Esophagus squamous epithelium (tissue), 4 donors: ENCODE measurements at regions not wholly inside any gene's neighbourhood (a gene's known extent, or its start where the extent isn't known, plus 50 kb on each side); places are given as distances from the start of the nearest gene placed in this dataset.

ENCODE experiments used
- POLR2A ChIP-seq, 4 donors: fragments of 450-650 bp; IDR thresholded peaks; one replicate each; pipeline ENCODE4 v1.6.1; 2017; ENCODE audit warnings: antibody characterized with exemption in 4 of 4, mild to moderate bottlenecking in 4 of 4, moderate library complexity in 3 of 4
- TF ChIP-seq, protein P1 (sequence below), 6 experiments: fragments of 450-650 bp in 4 of 6; fragments of 200-600 bp in 2 of 6; sonication (generic) in 2 of 6; IDR thresholded peaks; one replicate each; pipeline ENCODE4 v1.5.1; 2016 to 2019; ENCODE audit warnings: antibody characterized with exemption in 6 of 6, mild to moderate bottlenecking in 4 of 6, moderate library complexity in 4 of 6

DNA sequence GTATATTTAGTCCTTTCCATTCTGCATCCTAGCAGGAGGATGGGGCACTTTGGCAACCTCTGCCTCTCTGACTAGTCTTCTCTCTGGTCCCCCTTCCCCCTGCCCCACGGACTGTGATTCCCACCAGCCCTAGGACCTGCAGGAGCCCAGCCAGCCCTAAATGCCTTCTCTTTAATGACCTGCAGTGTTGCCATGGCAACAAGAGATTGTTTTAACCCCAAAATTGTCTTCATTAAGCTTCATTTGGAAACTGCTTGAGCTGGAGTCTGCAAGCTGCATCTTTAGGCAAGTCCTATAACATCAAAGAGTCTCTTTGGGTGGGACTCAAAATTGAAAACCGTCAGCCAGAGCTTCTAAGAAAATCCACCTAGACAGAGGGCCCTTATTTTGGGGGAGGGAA lies 59.7 kb upstream of the ANKRD34C start:
- TF ChIP-seq, protein P1, sequence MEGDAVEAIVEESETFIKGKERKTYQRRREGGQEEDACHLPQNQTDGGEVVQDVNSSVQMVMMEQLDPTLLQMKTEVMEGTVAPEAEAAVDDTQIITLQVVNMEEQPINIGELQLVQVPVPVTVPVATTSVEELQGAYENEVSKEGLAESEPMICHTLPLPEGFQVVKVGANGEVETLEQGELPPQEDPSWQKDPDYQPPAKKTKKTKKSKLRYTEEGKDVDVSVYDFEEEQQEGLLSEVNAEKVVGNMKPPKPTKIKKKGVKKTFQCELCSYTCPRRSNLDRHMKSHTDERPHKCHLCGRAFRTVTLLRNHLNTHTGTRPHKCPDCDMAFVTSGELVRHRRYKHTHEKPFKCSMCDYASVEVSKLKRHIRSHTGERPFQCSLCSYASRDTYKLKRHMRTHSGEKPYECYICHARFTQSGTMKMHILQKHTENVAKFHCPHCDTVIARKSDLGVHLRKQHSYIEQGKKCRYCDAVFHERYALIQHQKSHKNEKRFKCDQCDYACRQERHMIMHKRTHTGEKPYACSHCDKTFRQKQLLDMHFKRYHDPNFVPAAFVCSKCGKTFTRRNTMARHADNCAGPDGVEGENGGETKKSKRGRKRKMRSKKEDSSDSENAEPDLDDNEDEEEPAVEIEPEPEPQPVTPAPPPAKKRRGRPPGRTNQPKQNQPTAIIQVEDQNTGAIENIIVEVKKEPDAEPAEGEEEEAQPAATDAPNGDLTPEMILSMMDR (IDR thresholded peaks at IDR 0.05): no peak
- TF ChIP-seq POLR2A (IDR thresholded peaks at IDR 0.05): no peak
